ENCODE measurements at regions not wholly inside any gene's neighbourhood (a gene's known extent, or its start where the extent isn't known, plus 50 kb on each side); places are given as distances from the start of the nearest gene placed in this dataset.

DNA sequence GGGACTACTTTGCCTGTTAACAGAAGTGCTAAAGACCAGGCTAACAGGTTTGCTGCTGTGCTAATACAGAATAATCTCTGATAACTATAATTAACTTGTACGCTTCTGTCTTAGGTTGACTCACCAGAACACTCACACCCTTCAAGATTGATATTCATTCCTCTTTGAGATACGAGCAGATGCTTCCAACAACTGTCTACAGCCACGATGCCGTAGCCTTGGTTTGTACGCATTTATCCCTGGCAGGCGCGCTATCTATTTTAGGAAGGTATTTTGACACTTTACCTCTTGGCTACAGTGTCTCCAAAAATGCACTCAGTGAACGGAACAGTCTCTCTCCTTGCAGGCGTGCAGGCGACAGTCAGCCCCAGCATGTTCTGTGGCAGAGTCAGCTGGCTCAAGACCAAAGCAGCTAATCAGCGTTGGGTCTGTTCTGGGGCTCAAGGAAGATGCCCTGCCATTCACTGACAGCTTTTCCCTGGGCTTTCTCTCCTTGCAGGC, 146.4 kb upstream of the PRICKLE1 start:
- no peak for TF ChIP-seq POLR2A (IDR thresholded peaks at IDR 0.05; ENCODE audit: low read depth, low read length)
- no peak for TF ChIP-seq EZH2 (IDR thresholded peaks at IDR 0.05; ENCODE audit: borderline replicate concordance, low read depth, low read length, severe bottlenecking)
- TF ChIP-seq, protein P1, sequence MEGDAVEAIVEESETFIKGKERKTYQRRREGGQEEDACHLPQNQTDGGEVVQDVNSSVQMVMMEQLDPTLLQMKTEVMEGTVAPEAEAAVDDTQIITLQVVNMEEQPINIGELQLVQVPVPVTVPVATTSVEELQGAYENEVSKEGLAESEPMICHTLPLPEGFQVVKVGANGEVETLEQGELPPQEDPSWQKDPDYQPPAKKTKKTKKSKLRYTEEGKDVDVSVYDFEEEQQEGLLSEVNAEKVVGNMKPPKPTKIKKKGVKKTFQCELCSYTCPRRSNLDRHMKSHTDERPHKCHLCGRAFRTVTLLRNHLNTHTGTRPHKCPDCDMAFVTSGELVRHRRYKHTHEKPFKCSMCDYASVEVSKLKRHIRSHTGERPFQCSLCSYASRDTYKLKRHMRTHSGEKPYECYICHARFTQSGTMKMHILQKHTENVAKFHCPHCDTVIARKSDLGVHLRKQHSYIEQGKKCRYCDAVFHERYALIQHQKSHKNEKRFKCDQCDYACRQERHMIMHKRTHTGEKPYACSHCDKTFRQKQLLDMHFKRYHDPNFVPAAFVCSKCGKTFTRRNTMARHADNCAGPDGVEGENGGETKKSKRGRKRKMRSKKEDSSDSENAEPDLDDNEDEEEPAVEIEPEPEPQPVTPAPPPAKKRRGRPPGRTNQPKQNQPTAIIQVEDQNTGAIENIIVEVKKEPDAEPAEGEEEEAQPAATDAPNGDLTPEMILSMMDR (IDR thresholded peaks at IDR 0.05; ENCODE audit: extremely low read depth in 1 of 2, insufficient read depth in 1 of 2, low read depth in 1 of 2, low read length in 2 of 2), result no peak
- no peak for TF ChIP-seq POLR2AphosphoS5 (IDR thresholded peaks at IDR 0.05; ENCODE audit: insufficient read depth, low read depth, low read length)
- TF ChIP-seq, protein P2, sequence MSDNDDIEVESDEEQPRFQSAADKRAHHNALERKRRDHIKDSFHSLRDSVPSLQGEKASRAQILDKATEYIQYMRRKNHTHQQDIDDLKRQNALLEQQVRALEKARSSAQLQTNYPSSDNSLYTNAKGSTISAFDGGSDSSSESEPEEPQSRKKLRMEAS (IDR thresholded peaks at IDR 0.05; ENCODE audit: insufficient read depth, insufficient read length), result no peak
- no peak for TF ChIP-seq GATA2 (IDR thresholded peaks at IDR 0.05; ENCODE audit: insufficient read depth, insufficient read length, low read depth, low read length)
- no peak for TF ChIP-seq MYC (IDR thresholded peaks at IDR 0.05; ENCODE audit: low read depth, low read length)
- no peak for TF ChIP-seq JUN (IDR thresholded peaks at IDR 0.05; ENCODE audit: borderline replicate concordance, insufficient read depth, insufficient read length, low read depth)

Measured in endothelial cell of umbilical vein (primary cell).